HCT116 (cell line): ENCODE measurements at regions not wholly inside any gene's neighbourhood (a gene's known extent, or its start where the extent isn't known, plus 50 kb on each side); places are given as distances from the start of the nearest gene placed in this dataset.

Experiments
- ATAC-seq: fragments of 200-7000 bp; cut with Tn5 transposase; 2 replicates; pipeline ENCODE4 v1.9.1; 2020; ENCODE audit warnings: mild to moderate bottlenecking, moderate library complexity
- BruUV-seq: library from RNA; stranded (reverse); fragments of 400-500 nt; replicated peaks from 2 replicates; lab custom pipeline; 2021; lab: Mats Ljungman, UMichigan
- CTCF ChIA-PET: fragments of 300-600 bp; sonication (Branson Sonifier 250); formaldehyde crosslinking; loops from one replicate; lab custom pipeline; 2021; ENCODE audit warnings: antibody characterized with exemption; lab: Charles Lee
- POLR2A ChIA-PET: fragments of 300-600, 350-600 bp; sonication (Branson Sonifier 250); formaldehyde crosslinking; loops from one replicate; lab custom pipeline; 2021; ENCODE audit warnings: antibody characterized with exemption; lab: Charles Lee
- RAD21 ChIA-PET, 2 experiments: fragments of 300-600 bp; sonication (Branson Sonifier 250); formaldehyde crosslinking; loops; one replicate each; lab custom pipeline; 2023; ENCODE audit warnings: low total read pairs in 2 of 2; ENCODE audit not compliant: uncharacterized antibody in 2 of 2, unreplicated experiment in 2 of 2, low non-redundant PET in 1 of 2; lab: Charles Lee
- DNase-seq: peaks from one replicate; pipeline ENCODE4 v3.0.0-alpha.2; 2010; ENCODE audit warnings: low read depth, low spot score
- H2AFZ ChIP-seq: fragments of 200-600 bp; shearing (Covaris generic), sonication (generic); 2 replicates; pipeline ENCODE4 v1.6.1; 2017; ENCODE audit warnings: low read depth, mixed run types, mixed read lengths, antibody characterized with exemption, low read length; ENCODE audit not compliant: poor library complexity, severe bottlenecking
- H3K27ac ChIP-seq: 2 replicates; pipeline ENCODE4 v1.5.1; 2012; ENCODE audit warnings: low read depth, low read length
- H3K27me3 ChIP-seq: fragments of 200-600 bp; sonication (generic); 2 replicates; pipeline ENCODE4 v1.6.1; 2016; ENCODE audit warnings: mixed run types, low read length, mixed read lengths; ENCODE audit not compliant: insufficient read depth
- H3K36me3 ChIP-seq, 2 experiments: fragments of 200-500 bp in 1 of 2; fragments of 200-600 bp in 1 of 2; sonication (Bioruptor generic) in 1 of 2; sonication (generic) in 1 of 2; 2 replicates each; pipeline versions ENCODE4 v1.5.1 to v1.6.1; 2014 to 2016; ENCODE audit warnings: low read length in 2 of 2, inconsistent platforms in 1 of 2, mixed read lengths in 1 of 2, mixed run types in 1 of 2; ENCODE audit not compliant: insufficient read depth in 2 of 2, control insufficient read depth in 1 of 2
- H3K4me1 ChIP-seq, 2 experiments: fragments of 200-600 bp in 1 of 2; sonication (generic) in 1 of 2; 2 replicates each; pipeline versions ENCODE4 v1.5.1 to v1.6.1; 2012 to 2017; ENCODE audit warnings: low read length in 2 of 2, inconsistent platforms in 1 of 2, mild to moderate bottlenecking in 1 of 2, mixed read lengths in 1 of 2, mixed run types in 1 of 2, moderate library complexity in 1 of 2; ENCODE audit not compliant: insufficient read depth in 2 of 2, control insufficient read depth in 1 of 2
- H3K4me2 ChIP-seq: fragments of 200-600 bp; sonication (generic); 2 replicates; pipeline ENCODE4 v1.6.1; 2017; ENCODE audit warnings: mixed run types, low read length, mixed read lengths
- H3K4me3 ChIP-seq, 2 experiments: fragments of 200-600 bp in 1 of 2; sonication (generic) in 1 of 2; replicated peaks in 1 of 2; 2 replicates each; pipeline ENCODE4 v1.5.1; 2011 to 2016; ENCODE audit warnings: low read length in 2 of 2, control low read depth in 1 of 2, low read depth in 1 of 2, mild to moderate bottlenecking in 1 of 2, mixed read lengths in 1 of 2, mixed run types in 1 of 2
- H3K79me2 ChIP-seq: fragments of 200-600 bp; sonication (generic); 2 replicates; pipeline ENCODE4 v1.6.1; 2017; ENCODE audit warnings: mild to moderate bottlenecking, mixed run types, low read length, moderate library complexity, mixed read lengths; ENCODE audit not compliant: insufficient read depth
- H3K9ac ChIP-seq: fragments of 200-600 bp; sonication (generic); 2 replicates; pipeline ENCODE4 v1.6.1; 2016; ENCODE audit warnings: low read length, mixed read lengths
- H3K9me2 ChIP-seq: fragments of 200-600 bp; sonication (generic), shearing (Covaris generic); 2 replicates; pipeline ENCODE4 v1.6.1; 2017; ENCODE audit warnings: mixed run types, mild to moderate bottlenecking, moderate library complexity; ENCODE audit not compliant: insufficient read depth
- H3K9me3 ChIP-seq, 2 experiments: fragments of 200-500 bp in 1 of 2; fragments of 200-600 bp in 1 of 2; sonication (Bioruptor generic) in 1 of 2; sonication (generic) in 1 of 2; 2 replicates each; pipeline ENCODE4 v1.6.1; 2014 to 2017; ENCODE audit warnings: low read length in 2 of 2, mixed read lengths in 2 of 2, inconsistent platforms in 1 of 2, low read depth in 1 of 2, mild to moderate bottlenecking in 1 of 2, mixed run types in 1 of 2, moderate library complexity in 1 of 2; ENCODE audit not compliant: control insufficient read depth in 1 of 2, insufficient read depth in 1 of 2
- H4K20me1 ChIP-seq: fragments of 200-600 bp; sonication (generic), shearing (Covaris generic); 2 replicates; pipeline ENCODE4 v1.6.1; 2017; ENCODE audit warnings: mixed run types, mild to moderate bottlenecking, moderate library complexity; ENCODE audit not compliant: insufficient read depth
- ATF3 ChIP-seq: IDR thresholded peaks from 2 replicates; pipeline ENCODE4 v1.6.1; 2012
- CBX3 ChIP-seq: IDR thresholded peaks from 2 replicates; pipeline ENCODE4 v1.6.1; 2012; ENCODE audit warnings: low read depth
- EGR1 ChIP-seq: IDR thresholded peaks from 2 replicates; pipeline ENCODE4 v1.6.1; 2012; ENCODE audit warnings: low read depth
- EZH2 ChIP-seq: fragments of 200-600 bp; sonication (generic); IDR thresholded peaks from 2 replicates; pipeline ENCODE4 v1.6.1; 2017; ENCODE audit warnings: antibody characterized with exemption, mixed run types
- EZH2phosphoT487 ChIP-seq: fragments of 200-600 bp; IDR thresholded peaks from 2 replicates; pipeline ENCODE4 v1.6.1; 2018; ENCODE audit warnings: antibody characterized with exemption, borderline replicate concordance
- FOSL1 ChIP-seq: IDR thresholded peaks from 2 replicates; pipeline ENCODE4 v1.6.1; 2012; ENCODE audit warnings: low read depth
- JUND ChIP-seq: IDR thresholded peaks from 2 replicates; pipeline ENCODE4 v1.6.1; 2012
- MAX ChIP-seq: IDR thresholded peaks from 2 replicates; pipeline ENCODE4 v1.6.1; 2012
- POLR2A ChIP-seq: IDR thresholded peaks from 2 replicates; pipeline ENCODE4 v1.7.0; 2011; ENCODE audit warnings: borderline replicate concordance; ENCODE audit not compliant: insufficient read depth, insufficient read length; ENCODE audit errors: extremely low read depth
- REST ChIP-seq: IDR thresholded peaks from 2 replicates; pipeline ENCODE4 v1.6.1; 2012; ENCODE audit warnings: low read depth
- SIN3A ChIP-seq: IDR thresholded peaks from 2 replicates; pipeline ENCODE4 v1.6.1; 2012; ENCODE audit warnings: low read depth
- YY1 ChIP-seq: IDR thresholded peaks from 2 replicates; pipeline ENCODE4 v1.6.1; 2011; ENCODE audit warnings: low read length, low read depth, moderate library complexity, mild to moderate bottlenecking; ENCODE audit not compliant: insufficient replicate concordance; ENCODE audit errors: extremely low read depth
- intact Hi-C: fragments of 100-400 bp; cut with micrococcal nuclease; formaldehyde crosslinking; loops from 2 replicates; pipeline ENCODE4 v1.10.0; 2022
- TF ChIP-seq, protein P1 (sequence below), 3 experiments: fragments of 200-600 bp in 1 of 3; sonication (generic) in 1 of 3; IDR thresholded peaks in 2 of 3; conservative IDR thresholded peaks in 1 of 3; 2 replicates each; pipeline ENCODE4 v1.5.1; 2012 to 2017; ENCODE audit warnings: low read depth in 2 of 3, low read length in 2 of 3, antibody characterized with exemption in 1 of 3, borderline replicate concordance in 1 of 3, control low read depth in 1 of 3, mild to moderate bottlenecking in 1 of 3, mixed read lengths in 1 of 3, mixed run types in 1 of 3, moderate library complexity in 1 of 3; ENCODE audit not compliant: insufficient read depth in 1 of 3

GRCh38 chr1:25024615-25025350 is 94.7 kb upstream of the RUNX3 start:
- H2AFZ ChIP-seq: no peak overlapping the region
- no peak for DNase-seq
- TF ChIP-seq EZH2 (no peak), FOSL1 (no peak), MAX (no peak), EZH2phosphoT487 (no peak)
- TF ChIP-seq, all 23 proteins: peak for 0
- peaks cover 12 to 23% of the 10 kb centered on the region in 2 experiments for H3K4me1 ChIP-seq
- RAD21 ChIA-PET: no interaction called here
- H3K4me2 ChIP-seq: no peak overlapping the region
- H3K4me3 ChIP-seq: no peak overlapping the region
- no peak overlapping the region for H3K27ac ChIP-seq
- no peaks in the 10 kb centered on the region for H3K36me3 ChIP-seq
- H3K9me2 ChIP-seq: no peaks in the 10 kb centered on the region
- ATAC-seq: no peak
- BruUV-seq: no TSS peak
- CTCF ChIA-PET: no interaction called here
- no peaks in the 10 kb centered on the region for H4K20me1 ChIP-seq
- no peaks in the 10 kb centered on the region for H3K9me3 ChIP-seq
- intact Hi-C loops: no loop called here
- H3K9ac ChIP-seq: no peak overlapping the region
- no peaks in the 10 kb centered on the region for H3K27me3 ChIP-seq
- POLR2A ChIA-PET: no interaction called here
- no peaks in the 10 kb centered on the region for H3K79me2 ChIP-seq

GRCh38 chr1:25023826-25024225 is 93.8 kb upstream of the RUNX3 start:
- no peaks in the 10 kb centered on the region for H3K36me3 ChIP-seq
- H3K4me2 ChIP-seq: no peak overlapping the region
- ChIA-PET POLR2A (no interaction called here), RAD21 (no interaction called here), CTCF (no interaction called here)
- TF ChIP-seq POLR2A: no peak
- TF ChIP-seq SIN3A: no peak
- TF ChIP-seq, protein P1, sequence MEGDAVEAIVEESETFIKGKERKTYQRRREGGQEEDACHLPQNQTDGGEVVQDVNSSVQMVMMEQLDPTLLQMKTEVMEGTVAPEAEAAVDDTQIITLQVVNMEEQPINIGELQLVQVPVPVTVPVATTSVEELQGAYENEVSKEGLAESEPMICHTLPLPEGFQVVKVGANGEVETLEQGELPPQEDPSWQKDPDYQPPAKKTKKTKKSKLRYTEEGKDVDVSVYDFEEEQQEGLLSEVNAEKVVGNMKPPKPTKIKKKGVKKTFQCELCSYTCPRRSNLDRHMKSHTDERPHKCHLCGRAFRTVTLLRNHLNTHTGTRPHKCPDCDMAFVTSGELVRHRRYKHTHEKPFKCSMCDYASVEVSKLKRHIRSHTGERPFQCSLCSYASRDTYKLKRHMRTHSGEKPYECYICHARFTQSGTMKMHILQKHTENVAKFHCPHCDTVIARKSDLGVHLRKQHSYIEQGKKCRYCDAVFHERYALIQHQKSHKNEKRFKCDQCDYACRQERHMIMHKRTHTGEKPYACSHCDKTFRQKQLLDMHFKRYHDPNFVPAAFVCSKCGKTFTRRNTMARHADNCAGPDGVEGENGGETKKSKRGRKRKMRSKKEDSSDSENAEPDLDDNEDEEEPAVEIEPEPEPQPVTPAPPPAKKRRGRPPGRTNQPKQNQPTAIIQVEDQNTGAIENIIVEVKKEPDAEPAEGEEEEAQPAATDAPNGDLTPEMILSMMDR (IDR thresholded peaks at IDR 0.05 in 2 of 3, conservative IDR thresholded peaks at IDR 0.05 in 1 of 3; ENCODE audit: borderline replicate concordance in 1 of 3, insufficient read depth in 1 of 3, low read depth in 2 of 3, low read length in 2 of 3): no peak
- TF ChIP-seq ATF3: no peak
- TF ChIP-seq CBX3: no peak
- no peak for TF ChIP-seq EGR1
- TF ChIP-seq YY1: no peak
- TF ChIP-seq REST: no peak
- TF ChIP-seq JUND: no peak
- no peaks in the 10 kb centered on the region for H3K9me3 ChIP-seq
- ATAC-seq (no peak), DNase-seq (no peak)
- H3K4me1 ChIP-seq: peaks cover 12 to 23% of the 10 kb centered on the region in 2 experiments
- BruUV-seq: no TSS peak
- no peaks in the 10 kb centered on the region for H4K20me1 ChIP-seq
- intact Hi-C loops: no loop called here
- H3K79me2 ChIP-seq: no peaks in the 10 kb centered on the region
- H3K27me3 ChIP-seq: no peaks in the 10 kb centered on the region
- H3K9ac ChIP-seq: no peak overlapping the region
- no peaks in the 10 kb centered on the region for H3K9me2 ChIP-seq
- H3K4me3 ChIP-seq: no peak overlapping the region
- no peak overlapping the region for H3K27ac ChIP-seq
- H2AFZ ChIP-seq: no peak overlapping the region
